NCI-H526 (cell line): ENCODE measurements at regions not wholly inside any gene's neighbourhood (a gene's known extent, or its start where the extent isn't known, plus 50 kb on each side); places are given as distances from the start of the nearest gene placed in this dataset.

ENCODE experiments used
- DNase-seq, 2 experiments: peaks; one replicate each; lab custom pipeline; 2025; lab: John Stamatoyannopoulos, UW

DNA sequence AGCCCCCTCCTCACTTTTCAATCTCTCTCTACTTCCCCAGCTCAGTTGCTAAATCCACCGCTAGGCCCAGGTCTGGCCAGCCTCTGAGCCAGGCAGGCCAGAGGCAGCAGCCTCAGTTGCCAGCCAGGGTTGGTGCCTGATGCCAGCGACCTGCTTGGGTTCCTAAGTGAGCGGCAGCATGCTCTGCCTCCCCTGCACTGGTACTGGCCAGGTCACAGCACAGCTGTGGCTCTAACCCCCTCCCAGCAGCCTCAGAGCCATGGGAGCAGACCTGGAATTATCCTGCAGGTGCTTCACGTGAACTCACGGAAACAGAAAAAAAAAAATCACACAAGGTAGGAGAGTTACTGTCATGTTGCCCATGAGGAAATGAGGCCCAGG is 82.5 kb upstream of the ATF3 start:
- DNase-seq: no peak

DNA sequence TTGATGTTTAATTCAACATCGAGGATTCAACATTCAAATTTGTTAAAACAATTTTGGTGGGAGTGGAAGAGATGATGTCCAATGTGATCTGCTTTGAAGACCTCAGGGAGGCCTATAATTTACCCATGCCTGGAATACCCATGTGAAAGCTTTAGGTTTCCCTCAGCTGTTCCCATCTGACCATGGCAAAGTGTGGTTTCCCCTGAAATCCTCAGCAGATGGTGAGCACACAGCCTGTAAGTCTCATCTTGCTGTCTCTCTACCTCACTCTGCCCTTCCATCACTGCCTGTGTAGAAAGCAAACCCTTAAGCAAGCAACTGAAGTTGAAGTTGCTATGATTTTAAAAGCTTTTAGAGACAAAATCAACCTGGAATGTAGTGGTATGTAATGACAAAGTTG is 80.1 kb upstream of the ATF3 start:
- no peak for DNase-seq

DNA sequence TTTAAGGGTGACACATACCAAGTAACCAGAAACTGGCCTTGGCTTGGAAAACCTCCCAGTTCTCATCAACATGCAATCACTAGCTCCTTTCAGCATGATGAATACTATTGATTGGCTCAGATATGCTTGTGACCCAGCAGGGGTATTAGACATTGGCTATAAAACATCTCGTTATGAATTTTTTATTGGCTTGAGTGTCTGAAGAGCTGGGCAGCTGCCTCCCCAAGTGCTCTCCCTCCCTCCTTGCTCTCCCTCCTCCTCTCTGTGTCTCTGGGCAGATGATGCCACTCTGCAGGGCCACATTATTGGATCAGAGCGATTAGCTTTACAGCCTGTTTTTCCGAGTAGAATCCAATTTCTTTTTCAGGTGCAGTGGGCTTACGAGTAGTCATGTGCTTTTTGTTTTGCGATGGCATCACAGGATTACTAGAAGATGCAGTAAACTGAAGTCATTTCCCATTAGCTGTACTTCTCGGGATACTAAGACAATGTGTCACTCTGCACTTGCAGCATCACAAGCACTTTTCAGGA is 79.3 kb upstream of the ATF3 start:
- DNase-seq: no peak

- DNase-seq: no peak
Measured at GRCh38 chr1:212531267-212531666, 77.3 kb upstream of the ATF3 start.

GRCh38 chr1:212531796-212532195 is 76.8 kb upstream of the ATF3 start:
- DNase-seq: no peak

- DNase-seq: no peak
Measured at GRCh38 chr1:212532469-212533147, 76.0 kb upstream of the ATF3 start.

- DNase-seq: no peak
Measured at GRCh38 chr1:212533148-212533517, 75.4 kb upstream of the ATF3 start.

DNA sequence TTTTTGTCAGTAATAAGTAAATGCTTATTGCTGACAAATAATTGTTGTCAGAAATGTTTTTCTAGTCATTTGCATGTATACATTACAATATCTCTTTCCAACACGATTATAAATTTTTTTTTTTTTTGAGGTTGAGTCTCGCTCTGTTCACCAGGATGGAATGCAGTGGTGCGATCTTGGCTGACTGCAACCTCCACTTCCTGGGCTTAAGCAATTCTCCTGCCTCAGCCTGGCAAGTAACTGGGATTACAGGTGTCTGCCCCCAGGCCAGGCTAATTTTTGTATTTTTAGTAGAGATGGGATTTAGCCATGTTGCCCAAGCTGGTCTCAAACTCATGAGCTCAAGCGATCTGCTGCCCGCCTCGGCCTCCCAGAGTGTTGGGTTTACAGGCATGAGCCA is 72.0 kb upstream of the ATF3 start:
- no peak for DNase-seq

GRCh38 chr1:212537610-212538009 is 71.0 kb upstream of the ATF3 start:
- DNase-seq: no peak

GRCh38 chr1:212539737-212540430 is 68.7 kb upstream of the ATF3 start:
- DNase-seq: no peak

- no peak for DNase-seq
Measured at GRCh38 chr1:212542761-212543187, 65.8 kb upstream of the ATF3 start.

GRCh38 chr1:212544110-212544509 is 64.5 kb upstream of the ATF3 start:
- DNase-seq: no peak

- DNase-seq: no peak
Measured at GRCh38 chr1:212545941-212546635, 62.5 kb upstream of the ATF3 start.

- DNase-seq: no peak
Measured at GRCh38 chr1:212549503-212550017, 59.0 kb upstream of the ATF3 start.

DNA sequence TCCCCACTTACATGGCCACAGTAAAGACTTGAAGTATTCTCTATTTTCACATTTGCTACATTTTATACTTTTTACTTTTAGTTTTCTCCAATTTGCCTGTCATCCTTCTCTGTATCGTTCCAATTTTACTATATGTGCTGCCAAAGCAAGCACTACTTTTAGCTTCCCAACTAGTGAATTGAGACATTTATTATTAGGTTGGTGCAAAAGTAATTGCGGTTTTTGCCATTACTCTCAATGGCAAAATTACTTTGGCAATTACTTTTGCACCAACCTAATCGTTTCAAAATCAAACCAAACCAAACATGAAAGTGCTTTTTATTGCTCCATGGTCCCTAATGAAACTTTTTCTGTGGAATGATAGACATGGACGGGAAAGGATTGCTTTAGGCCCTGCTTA is 56.6 kb upstream of the ATF3 start:
- DNase-seq: no peak

DNA sequence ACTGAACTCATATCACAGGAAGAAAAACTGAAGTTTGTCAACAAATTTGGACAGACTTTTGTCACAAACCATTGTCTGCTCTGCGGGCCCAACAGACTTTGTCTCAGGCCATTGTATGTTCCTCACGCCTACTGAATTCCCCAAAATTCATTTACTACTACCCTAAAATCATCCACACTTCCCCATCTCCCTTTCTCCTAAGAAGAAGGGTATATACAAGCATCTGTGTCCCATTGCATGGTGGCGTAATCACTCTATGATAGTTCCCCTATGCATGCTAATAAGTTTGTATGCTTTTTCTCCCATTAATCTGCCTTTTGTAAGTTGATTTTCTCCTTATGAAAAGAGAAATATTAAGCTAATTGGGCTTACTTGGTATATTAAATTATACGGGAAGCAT is 54.9 kb upstream of the ATF3 start:
- no peak for DNase-seq

- no peak for DNase-seq
Measured at GRCh38 chr1:212554401-212554800, 54.2 kb upstream of the ATF3 start.

- DNase-seq: no peak
Measured at GRCh38 chr1:212555426-212555825, 53.1 kb upstream of the ATF3 start.

DNA sequence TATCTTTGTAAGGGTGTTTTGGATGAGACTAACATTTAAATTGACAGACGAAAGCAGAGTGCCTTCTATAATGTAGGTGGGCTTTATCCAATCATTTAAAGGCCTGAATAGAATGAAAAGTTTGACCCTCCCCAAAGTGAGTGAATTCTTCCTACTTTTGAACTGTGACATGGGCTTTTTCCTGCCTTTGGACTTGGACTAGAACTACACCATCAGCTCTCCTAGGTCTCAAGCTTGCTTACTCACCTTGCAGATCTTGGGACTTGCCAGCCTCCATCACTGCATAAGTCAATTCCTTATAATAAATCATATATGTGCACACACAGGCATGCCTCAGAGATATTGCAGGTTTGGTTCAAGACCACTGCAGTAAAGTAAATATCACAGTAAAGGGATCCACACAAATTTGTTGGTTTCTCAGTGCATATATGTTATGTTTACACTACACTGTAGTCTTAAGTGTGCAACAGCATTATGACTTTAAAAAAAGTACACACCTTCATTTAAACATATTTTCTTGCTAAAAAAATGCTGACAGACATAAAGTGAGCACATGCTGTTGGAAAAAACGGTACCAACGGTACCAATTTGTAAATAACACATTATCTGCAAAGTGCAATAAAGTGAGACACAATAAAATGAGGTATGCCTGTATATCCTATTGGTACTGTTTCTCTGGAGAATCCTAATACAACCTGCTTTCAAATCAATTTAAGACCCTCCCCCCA is 51.6 kb upstream of the ATF3 start:
- DNase-seq: no peak

GRCh38 chr1:212557739-212558692 is 50.5 kb upstream of the ATF3 start:
- peak in 1 of 2 experiments; percentile 30 for DNase-seq
